ENCODE measurements at regions not wholly inside any gene's neighbourhood (a gene's known extent, or its start where the extent isn't known, plus 50 kb on each side); places are given as distances from the start of the nearest gene placed in this dataset.

- no peak for TF ChIP-seq BCL11A (IDR thresholded peaks at IDR 0.05; ENCODE audit: low read depth, low read length)
- TF ChIP-seq CEBPZ (IDR thresholded peaks at IDR 0.05; ENCODE audit: low read depth, low read length): no peak
- TF ChIP-seq POLR2AphosphoS5 (IDR thresholded peaks at IDR 0.05; ENCODE audit: low read length): no peak
Measured at GRCh38 chr13:65387743-65388347, 1842.3 kb downstream of the PCDH9 start.
